Loucy (cell line): ENCODE measurements at regions not wholly inside any gene's neighbourhood (a gene's known extent, or its start where the extent isn't known, plus 50 kb on each side); places are given as distances from the start of the nearest gene placed in this dataset.
"Not testable (repeated sequence)": the region's sequence is repeated elsewhere in the genome, so short reads cannot be mapped to it uniquely, and the experiment has no call there.

ENCODE experiments used
- H2AFZ ChIP-seq: fragments of 200-600 bp; sonication (generic); 2 replicates; pipeline ENCODE4 v1.6.0; 2016; ENCODE audit warnings: antibody characterized with exemption, mild to moderate bottlenecking, low read length, moderate library complexity
- H3F3A ChIP-seq: fragments of 200-600 bp; 2 replicates; pipeline ENCODE4 v1.6.0; 2016; ENCODE audit warnings: antibody characterized with exemption, low read depth, mild to moderate bottlenecking
- H3K27me3 ChIP-seq: fragments of 200-600 bp; sonication (generic); 2 replicates; pipeline ENCODE4 v1.6.1; 2014; ENCODE audit warnings: low read length, mild to moderate bottlenecking; ENCODE audit not compliant: insufficient read depth, poor library complexity, severe bottlenecking
- H3K36me3 ChIP-seq: fragments of 200-600 bp; sonication (generic); 2 replicates; pipeline ENCODE4 v1.6.1; 2016; ENCODE audit warnings: low read length; ENCODE audit not compliant: insufficient read depth
- H3K4me1 ChIP-seq: fragments of 200-600 bp; sonication (generic); 2 replicates; pipeline ENCODE4 v1.5.1; 2014; ENCODE audit warnings: low read length, mild to moderate bottlenecking; ENCODE audit not compliant: insufficient read depth, poor library complexity, severe bottlenecking
- H3K4me2 ChIP-seq: fragments of 200-600 bp; sonication (generic); 2 replicates; pipeline ENCODE4 v1.6.0; 2014; ENCODE audit warnings: antibody characterized with exemption, low read length, low read depth, mild to moderate bottlenecking; ENCODE audit not compliant: poor library complexity, severe bottlenecking
- H3K4me3 ChIP-seq: fragments of 200-600 bp; sonication (generic); 2 replicates; pipeline ENCODE4 v1.5.1; 2014; ENCODE audit warnings: low read length, mild to moderate bottlenecking, mixed read lengths; ENCODE audit not compliant: poor library complexity, severe bottlenecking
- H3K79me2 ChIP-seq: fragments of 200-600 bp; sonication (generic); 2 replicates; pipeline ENCODE4 v1.6.1; 2014; ENCODE audit warnings: low read length; ENCODE audit not compliant: insufficient read depth
- H3K9ac ChIP-seq: fragments of 200-600 bp; sonication (generic); 2 replicates; pipeline ENCODE4 v1.6.0; 2014; ENCODE audit warnings: mild to moderate bottlenecking, low read depth, low read length, moderate library complexity; ENCODE audit not compliant: poor library complexity, severe bottlenecking
- H3K9me2 ChIP-seq: fragments of 200-600 bp; sonication (generic); replicated peaks from 2 replicates; pipeline ENCODE4 v1.6.1; 2016; ENCODE audit warnings: low read depth, low read length, mixed read lengths
- H3K9me3 ChIP-seq: fragments of 200-600 bp; sonication (generic); 2 replicates; pipeline ENCODE4 v1.6.1; 2014; ENCODE audit warnings: mild to moderate bottlenecking, antibody characterized with exemption, low read length, low read depth; ENCODE audit not compliant: insufficient read depth
- H4K20me1 ChIP-seq: fragments of 200-600 bp; sonication (generic); 2 replicates; pipeline ENCODE4 v1.6.0; 2014; ENCODE audit warnings: antibody characterized with exemption, low read length, mild to moderate bottlenecking; ENCODE audit not compliant: insufficient read depth, poor library complexity, severe bottlenecking
- CTCF ChIP-seq: fragments of 200-600 bp; sonication (generic); conservative IDR thresholded peaks from 2 replicates; pipeline ENCODE4 v1.5.1; 2014; ENCODE audit warnings: mild to moderate bottlenecking, antibody characterized with exemption, low read length
- EZH2phosphoT487 ChIP-seq: fragments of 200-600 bp; IDR thresholded peaks from 2 replicates; pipeline ENCODE4 v1.6.1; 2018; ENCODE audit warnings: antibody characterized with exemption, mild to moderate bottlenecking, moderate library complexity, borderline replicate concordance

- H3K4me2 ChIP-seq, result no peak overlapping the region
- TF ChIP-seq EZH2phosphoT487 (no peak), CTCF (no peak)
- no peaks in the 10 kb centered on the region for H3F3A ChIP-seq
- H4K20me1 ChIP-seq, result no peaks in the 10 kb centered on the region
- H2AFZ ChIP-seq, result no peak overlapping the region
- H3K9me2 ChIP-seq, result no peaks in the 10 kb centered on the region
- no peaks in the 10 kb centered on the region for H3K79me2 ChIP-seq
- no peak overlapping the region for H3K9ac ChIP-seq
- no peaks in the 10 kb centered on the region for H3K9me3 ChIP-seq
- H3K4me1 ChIP-seq, result no peaks in the 10 kb centered on the region
- H3K4me3 ChIP-seq, result no peak overlapping the region
- H3K27me3 ChIP-seq, result no peaks in the 10 kb centered on the region
- no peaks in the 10 kb centered on the region for H3K36me3 ChIP-seq
These were observed 474.3 kb downstream of the BRINP3 start for GRCh38 chr1:190003376-190003775.

GRCh38 chr1:190011585-190011984 is 466.1 kb downstream of the BRINP3 start:
- no peak overlapping the region for H3K9ac ChIP-seq
- no peaks in the 10 kb centered on the region for H3K79me2 ChIP-seq
- H2AFZ ChIP-seq, result no peak overlapping the region
- no peak overlapping the region for H3K4me2 ChIP-seq
- H4K20me1 ChIP-seq, result no peaks in the 10 kb centered on the region
- H3F3A ChIP-seq, result no peaks in the 10 kb centered on the region
- no peaks in the 10 kb centered on the region for H3K27me3 ChIP-seq
- H3K4me1 ChIP-seq, result no peaks in the 10 kb centered on the region
- H3K9me2 ChIP-seq, result no peaks in the 10 kb centered on the region
- TF ChIP-seq CTCF, result no peak
- no peak for TF ChIP-seq EZH2phosphoT487
- no peak overlapping the region for H3K4me3 ChIP-seq
- H3K36me3 ChIP-seq, result no peaks in the 10 kb centered on the region
- no peaks in the 10 kb centered on the region for H3K9me3 ChIP-seq

GRCh38 chr1:190019151-190019550 is 458.5 kb downstream of the BRINP3 start:
- not testable (repeated sequence) for H3K9me2 ChIP-seq, H3K36me3 ChIP-seq, H3K9me3 ChIP-seq, H3F3A ChIP-seq, H3K79me2 ChIP-seq, H3K4me2 ChIP-seq, H3K4me3 ChIP-seq, H3K9ac ChIP-seq, H3K4me1 ChIP-seq, H4K20me1 ChIP-seq, H2AFZ ChIP-seq, H3K27me3 ChIP-seq

- no peaks in the 10 kb centered on the region for H3F3A ChIP-seq
- H3K9me2 ChIP-seq, result no peaks in the 10 kb centered on the region
- H3K36me3 ChIP-seq, result no peaks in the 10 kb centered on the region
- no peaks in the 10 kb centered on the region for H3K79me2 ChIP-seq
- no peak overlapping the region for H2AFZ ChIP-seq
- TF ChIP-seq EZH2phosphoT487, result no peak
- no peak for TF ChIP-seq CTCF
- H3K27me3 ChIP-seq, result no peaks in the 10 kb centered on the region
- no peaks in the 10 kb centered on the region for H3K4me1 ChIP-seq
- H3K4me3 ChIP-seq, result no peak overlapping the region
- H3K9me3 ChIP-seq, result no peaks in the 10 kb centered on the region
- no peak overlapping the region for H3K4me2 ChIP-seq
- no peaks in the 10 kb centered on the region for H4K20me1 ChIP-seq
- no peak overlapping the region for H3K9ac ChIP-seq
These were observed 457.9 kb downstream of the BRINP3 start for GRCh38 chr1:190019717-190020116.
